ENCODE measurements at regions not wholly inside any gene's neighbourhood (a gene's known extent, or its start where the extent isn't known, plus 50 kb on each side); places are given as distances from the start of the nearest gene placed in this dataset.

DNA sequence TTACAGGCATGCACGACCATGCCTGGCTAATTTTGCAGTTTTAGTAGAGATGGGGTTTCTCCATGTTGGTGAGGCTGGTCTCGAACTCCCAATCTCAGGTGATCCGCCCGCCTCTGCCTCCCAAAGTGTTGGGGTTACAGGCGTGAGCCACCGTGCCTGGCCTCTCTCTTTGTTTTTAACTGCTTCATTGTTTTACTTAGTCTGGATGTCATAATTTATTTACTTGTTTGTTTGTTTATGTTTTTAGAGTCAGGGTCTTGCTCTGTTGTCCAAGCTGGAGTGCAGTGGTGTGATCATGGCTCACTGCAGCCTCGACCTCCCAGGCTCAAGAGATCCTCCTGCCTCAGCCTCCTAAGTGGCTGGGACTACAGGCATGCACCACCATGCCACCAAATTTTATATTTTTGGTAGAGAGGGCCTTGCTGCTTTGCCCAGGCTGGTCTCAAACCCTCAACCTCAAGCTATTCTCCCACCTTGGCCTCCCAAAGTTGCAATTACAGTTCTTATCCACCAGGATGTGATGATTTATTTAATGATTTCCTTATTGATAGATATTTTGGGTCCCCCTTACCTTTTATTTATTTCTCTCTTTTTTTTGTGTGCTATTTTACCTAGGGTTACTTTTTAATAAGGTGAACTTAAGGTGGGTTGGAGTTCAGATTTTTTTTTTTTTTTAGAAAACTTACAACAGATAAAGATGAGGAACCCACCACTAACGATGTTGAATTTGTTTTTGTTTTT, 52.6 kb upstream of the ADA2 start:
- Histone ChIP-seq H3K4me2 (no peak overlapping the region), H3F3A (replicated peaks; ENCODE audit: low read depth) (peaks cover 13% of the 10 kb centered on the region), H3K4me3 (no peak overlapping the region), H4K20me1 (replicated peaks; ENCODE audit: insufficient read depth) (no peaks in the 10 kb centered on the region), H3K79me2 (replicated peaks; ENCODE audit: insufficient read depth) (no peaks in the 10 kb centered on the region), H3K27ac (ENCODE audit: low read depth) (0 out of 2 replicates have a peak overlapping the region, but pooled peaks have one; percentile 93), H3K27me3 (ENCODE audit: insufficient read depth) (no peaks in the 10 kb centered on the region), H3K36me3 (ENCODE audit: insufficient read depth) (no peaks in the 10 kb centered on the region), H2AFZ (no peak overlapping the region), H3K4me1 (ENCODE audit: insufficient read depth) (peaks cover 46% of the 10 kb centered on the region), H3K9me2 (ENCODE audit: insufficient read depth) (no peaks in the 10 kb centered on the region)
- ATAC-seq (no peak), DNase-seq (ENCODE audit: low spot score) (no peak)
- Mint-ChIP-seq H3K4me3 (no peak overlapping the region), H3K27ac (no peak overlapping the region; the same call in 1 of the 2 replicates), H3K27me3 (ENCODE audit: insufficient read depth, low read depth, poor library complexity) (peaks cover 23% of the 10 kb centered on the region), H3K36me3 (ENCODE audit: low read depth) (no peaks in the 10 kb centered on the region), H3K9me3 (no peaks in the 10 kb centered on the region; the same call in 2 of the 3 replicates), H3K4me1 (peaks cover 50% of the 10 kb centered on the region)
- no peak for TF ChIP-seq ZNF331 (CRISPR knock-in tag; IDR thresholded peaks at IDR 0.05; ENCODE audit: low read depth)
- TF ChIP-seq, protein P1, sequence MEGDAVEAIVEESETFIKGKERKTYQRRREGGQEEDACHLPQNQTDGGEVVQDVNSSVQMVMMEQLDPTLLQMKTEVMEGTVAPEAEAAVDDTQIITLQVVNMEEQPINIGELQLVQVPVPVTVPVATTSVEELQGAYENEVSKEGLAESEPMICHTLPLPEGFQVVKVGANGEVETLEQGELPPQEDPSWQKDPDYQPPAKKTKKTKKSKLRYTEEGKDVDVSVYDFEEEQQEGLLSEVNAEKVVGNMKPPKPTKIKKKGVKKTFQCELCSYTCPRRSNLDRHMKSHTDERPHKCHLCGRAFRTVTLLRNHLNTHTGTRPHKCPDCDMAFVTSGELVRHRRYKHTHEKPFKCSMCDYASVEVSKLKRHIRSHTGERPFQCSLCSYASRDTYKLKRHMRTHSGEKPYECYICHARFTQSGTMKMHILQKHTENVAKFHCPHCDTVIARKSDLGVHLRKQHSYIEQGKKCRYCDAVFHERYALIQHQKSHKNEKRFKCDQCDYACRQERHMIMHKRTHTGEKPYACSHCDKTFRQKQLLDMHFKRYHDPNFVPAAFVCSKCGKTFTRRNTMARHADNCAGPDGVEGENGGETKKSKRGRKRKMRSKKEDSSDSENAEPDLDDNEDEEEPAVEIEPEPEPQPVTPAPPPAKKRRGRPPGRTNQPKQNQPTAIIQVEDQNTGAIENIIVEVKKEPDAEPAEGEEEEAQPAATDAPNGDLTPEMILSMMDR (conservative IDR thresholded peaks at IDR 0.05; ENCODE audit: low read depth in 2 of 2), result peak in 1 of 2 experiments; percentile 60; a peak in 2 of 4 replicates

DNA sequence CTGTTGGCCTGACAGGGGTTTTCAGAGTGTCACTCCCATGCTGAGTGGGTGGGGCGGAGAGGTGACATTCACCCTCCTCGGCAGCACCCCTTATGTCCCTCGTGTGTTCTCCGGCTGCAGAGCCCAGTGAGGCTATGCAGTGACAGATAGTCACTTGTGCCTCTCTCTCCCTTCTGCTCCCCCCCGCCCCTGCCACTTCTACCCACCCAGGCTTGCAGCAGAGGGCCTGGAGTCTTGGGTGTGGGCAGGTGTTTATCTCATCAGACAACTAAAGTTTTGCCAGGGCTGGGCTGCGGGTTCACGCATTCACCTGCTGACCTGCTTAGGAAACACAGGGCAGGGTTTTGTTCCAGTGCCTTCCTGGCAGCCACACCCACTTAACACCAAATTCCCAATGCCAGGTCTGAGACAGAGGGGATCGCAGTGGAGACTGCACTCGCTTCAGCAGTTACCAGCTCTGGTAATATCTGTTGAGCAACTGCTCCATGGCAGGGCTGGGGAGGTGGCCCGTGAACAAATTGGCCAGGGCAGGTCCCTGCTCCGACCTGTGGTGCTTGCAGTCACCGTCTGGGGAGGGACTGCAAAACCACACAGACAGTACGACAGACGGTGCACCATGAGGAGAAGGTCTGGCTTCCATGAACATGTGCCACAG, 50.5 kb upstream of the ADA2 start:
- no peaks in the 10 kb centered on the region; the same call in 2 of the 3 replicates for H3K9me3 Mint-ChIP-seq
- Histone ChIP-seq H3K27ac (ENCODE audit: low read depth) (no peak overlapping the region), H3K79me2 (replicated peaks; ENCODE audit: insufficient read depth) (peaks cover 10% of the 10 kb centered on the region; the same call in 1 of the 2 replicates), H3K9me2 (ENCODE audit: insufficient read depth) (no peaks in the 10 kb centered on the region), H3K27me3 (ENCODE audit: insufficient read depth) (no peaks in the 10 kb centered on the region), H4K20me1 (replicated peaks; ENCODE audit: insufficient read depth) (no peaks in the 10 kb centered on the region), H3K36me3 (ENCODE audit: insufficient read depth) (no peaks in the 10 kb centered on the region), H3K4me2 (no peak overlapping the region), H3K4me1 (ENCODE audit: insufficient read depth) (peaks cover 65% of the 10 kb centered on the region), H2AFZ (peak overlapping the region; percentile 70; the same call in 1 of the 2 replicates), H3F3A (replicated peaks; ENCODE audit: low read depth) (peaks cover 31% of the 10 kb centered on the region), H3K4me3 (no peak overlapping the region)
- H3K27ac Mint-ChIP-seq, result no peak overlapping the region
- H3K27me3 Mint-ChIP-seq (ENCODE audit: insufficient read depth, low read depth, poor library complexity), result peaks cover 28% of the 10 kb centered on the region
- DNase-seq (ENCODE audit: low spot score) (no peak), ATAC-seq (no peak)
- H3K4me3 Mint-ChIP-seq, result no peak overlapping the region; the same call in 2 of the 3 replicates
- peaks cover 70% of the 10 kb centered on the region for H3K4me1 Mint-ChIP-seq
- no peaks in the 10 kb centered on the region for H3K36me3 Mint-ChIP-seq (ENCODE audit: low read depth)
- TF ChIP-seq, protein P2, sequence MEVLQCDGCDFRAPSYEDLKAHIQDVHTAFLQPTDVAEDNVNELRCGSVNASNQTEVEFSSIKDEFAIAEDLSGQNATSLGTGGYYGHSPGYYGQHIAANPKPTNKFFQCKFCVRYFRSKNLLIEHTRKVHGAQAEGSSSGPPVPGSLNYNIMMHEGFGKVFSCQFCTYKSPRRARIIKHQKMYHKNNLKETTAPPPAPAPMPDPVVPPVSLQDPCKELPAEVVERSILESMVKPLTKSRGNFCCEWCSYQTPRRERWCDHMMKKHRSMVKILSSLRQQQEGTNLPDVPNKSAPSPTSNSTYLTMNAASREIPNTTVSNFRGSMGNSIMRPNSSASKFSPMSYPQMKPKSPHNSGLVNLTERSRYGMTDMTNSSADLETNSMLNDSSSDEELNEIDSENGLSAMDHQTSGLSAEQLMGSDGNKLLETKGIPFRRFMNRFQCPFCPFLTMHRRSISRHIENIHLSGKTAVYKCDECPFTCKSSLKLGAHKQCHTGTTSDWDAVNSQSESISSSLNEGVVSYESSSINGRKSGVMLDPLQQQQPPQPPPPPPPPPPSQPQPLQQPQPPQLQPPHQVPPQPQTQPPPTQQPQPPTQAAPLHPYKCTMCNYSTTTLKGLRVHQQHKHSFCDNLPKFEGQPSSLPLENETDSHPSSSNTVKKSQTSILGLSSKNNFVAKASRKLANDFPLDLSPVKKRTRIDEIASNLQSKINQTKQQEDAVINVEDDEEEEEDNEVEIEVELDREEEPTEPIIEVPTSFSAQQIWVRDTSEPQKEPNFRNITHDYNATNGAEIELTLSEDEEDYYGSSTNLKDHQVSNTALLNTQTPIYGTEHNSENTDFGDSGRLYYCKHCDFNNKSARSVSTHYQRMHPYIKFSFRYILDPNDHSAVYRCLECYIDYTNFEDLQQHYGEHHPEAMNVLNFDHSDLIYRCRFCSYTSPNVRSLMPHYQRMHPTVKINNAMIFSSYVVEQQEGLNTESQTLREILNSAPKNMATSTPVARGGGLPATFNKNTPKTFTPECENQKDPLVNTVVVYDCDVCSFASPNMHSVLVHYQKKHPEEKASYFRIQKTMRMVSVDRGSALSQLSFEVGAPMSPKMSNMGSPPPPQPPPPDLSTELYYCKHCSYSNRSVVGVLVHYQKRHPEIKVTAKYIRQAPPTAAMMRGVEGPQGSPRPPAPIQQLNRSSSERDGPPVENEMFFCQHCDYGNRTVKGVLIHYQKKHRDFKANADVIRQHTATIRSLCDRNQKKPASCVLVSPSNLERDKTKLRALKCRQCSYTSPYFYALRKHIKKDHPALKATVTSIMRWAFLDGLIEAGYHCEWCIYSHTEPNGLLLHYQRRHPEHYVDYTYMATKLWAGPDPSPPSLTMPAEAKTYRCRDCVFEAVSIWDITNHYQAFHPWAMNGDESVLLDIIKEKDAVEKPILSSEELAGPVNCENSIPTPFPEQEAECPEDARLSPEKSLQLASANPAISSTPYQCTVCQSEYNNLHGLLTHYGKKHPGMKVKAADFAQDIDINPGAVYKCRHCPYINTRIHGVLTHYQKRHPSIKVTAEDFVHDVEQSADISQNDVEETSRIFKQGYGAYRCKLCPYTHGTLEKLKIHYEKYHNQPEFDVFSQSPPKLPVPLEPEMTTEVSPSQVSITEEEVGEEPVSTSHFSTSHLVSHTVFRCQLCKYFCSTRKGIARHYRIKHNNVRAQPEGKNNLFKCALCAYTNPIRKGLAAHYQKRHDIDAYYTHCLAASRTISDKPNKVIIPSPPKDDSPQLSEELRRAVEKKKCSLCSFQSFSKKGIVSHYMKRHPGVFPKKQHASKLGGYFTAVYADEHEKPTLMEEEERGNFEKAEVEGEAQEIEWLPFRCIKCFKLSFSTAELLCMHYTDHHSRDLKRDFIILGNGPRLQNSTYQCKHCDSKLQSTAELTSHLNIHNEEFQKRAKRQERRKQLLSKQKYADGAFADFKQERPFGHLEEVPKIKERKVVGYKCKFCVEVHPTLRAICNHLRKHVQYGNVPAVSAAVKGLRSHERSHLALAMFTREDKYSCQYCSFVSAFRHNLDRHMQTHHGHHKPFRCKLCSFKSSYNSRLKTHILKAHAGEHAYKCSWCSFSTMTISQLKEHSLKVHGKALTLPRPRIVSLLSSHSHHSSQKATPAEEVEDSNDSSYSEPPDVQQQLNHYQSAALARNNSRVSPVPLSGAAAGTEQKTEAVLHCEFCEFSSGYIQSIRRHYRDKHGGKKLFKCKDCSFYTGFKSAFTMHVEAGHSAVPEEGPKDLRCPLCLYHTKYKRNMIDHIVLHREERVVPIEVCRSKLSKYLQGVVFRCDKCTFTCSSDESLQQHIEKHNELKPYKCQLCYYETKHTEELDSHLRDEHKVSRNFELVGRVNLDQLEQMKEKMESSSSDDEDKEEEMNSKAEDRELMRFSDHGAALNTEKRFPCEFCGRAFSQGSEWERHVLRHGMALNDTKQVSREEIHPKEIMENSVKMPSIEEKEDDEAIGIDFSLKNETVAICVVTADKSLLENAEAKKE (CRISPR knock-in tag; IDR thresholded peaks at IDR 0.05), result no peak
- TF ChIP-seq EZH2phosphoT487 (IDR thresholded peaks at IDR 0.05; ENCODE audit: unreplicated experiment), result no peak
- no peak for TF ChIP-seq ZNF331 (CRISPR knock-in tag; IDR thresholded peaks at IDR 0.05; ENCODE audit: low read depth)
- TF ChIP-seq, protein P1 (conservative IDR thresholded peaks at IDR 0.05; ENCODE audit: low read depth in 2 of 2), result no peak
- TF ChIP-seq, protein P3, sequence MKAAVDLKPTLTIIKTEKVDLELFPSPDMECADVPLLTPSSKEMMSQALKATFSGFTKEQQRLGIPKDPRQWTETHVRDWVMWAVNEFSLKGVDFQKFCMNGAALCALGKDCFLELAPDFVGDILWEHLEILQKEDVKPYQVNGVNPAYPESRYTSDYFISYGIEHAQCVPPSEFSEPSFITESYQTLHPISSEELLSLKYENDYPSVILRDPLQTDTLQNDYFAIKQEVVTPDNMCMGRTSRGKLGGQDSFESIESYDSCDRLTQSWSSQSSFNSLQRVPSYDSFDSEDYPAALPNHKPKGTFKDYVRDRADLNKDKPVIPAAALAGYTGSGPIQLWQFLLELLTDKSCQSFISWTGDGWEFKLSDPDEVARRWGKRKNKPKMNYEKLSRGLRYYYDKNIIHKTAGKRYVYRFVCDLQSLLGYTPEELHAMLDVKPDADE (IDR thresholded peaks at IDR 0.05), result no peak
- no peak for TF ChIP-seq CREB1 (CRISPR knock-in tag; IDR thresholded peaks at IDR 0.05; ENCODE audit: low read depth)
- no peak for TF ChIP-seq POLR2AphosphoS5 (IDR thresholded peaks at IDR 0.05; ENCODE audit: low read depth)

Data from GM23338 (cell line).